Epithelial cell of esophagus (primary cell): ENCODE measurements at regions not wholly inside any gene's neighbourhood (a gene's known extent, or its start where the extent isn't known, plus 50 kb on each side); places are given as distances from the start of the nearest gene placed in this dataset.
"Not testable (repeated sequence)": the region's sequence is repeated elsewhere in the genome, so short reads cannot be mapped to it uniquely, and the experiment has no call there.

Experiments
- DNase-seq: peaks from one replicate; pipeline ENCODE4 v3.0.0; 2010; ENCODE audit warnings: low read depth
- H3K4me3 ChIP-seq: 2 replicates; pipeline ENCODE4 v1.5.1; 2011; ENCODE audit warnings: mild to moderate bottlenecking, low read length, control low read depth
- CTCF ChIP-seq: IDR thresholded peaks from 2 replicates; pipeline ENCODE4 v1.5.1; 2011; ENCODE audit warnings: low read depth, mild to moderate bottlenecking, low read length, control low read depth, inconsistent platforms; ENCODE audit not compliant: insufficient read depth; ENCODE audit errors: missing control alignments

- not testable (repeated sequence) for H3K4me3 ChIP-seq, DNase-seq
Observed at GRCh38 chr7:149991652-149992302, 118.0 kb downstream of the ATP6V0E2 start.

- not testable (repeated sequence) for DNase-seq, H3K4me3 ChIP-seq
Observed at GRCh38 chr7:149992366-149992765, 118.6 kb downstream of the ATP6V0E2 start.

GRCh38 chr7:149995369-149996026 lies 121.7 kb downstream of the ATP6V0E2 start:
- H3K4me3 ChIP-seq, DNase-seq: not testable (repeated sequence)

- not testable (repeated sequence) for H3K4me3 ChIP-seq, DNase-seq
Observed at GRCh38 chr7:150000780-150001599, 127.2 kb downstream of the ATP6V0E2 start.

GRCh38 chr7:150003304-150003810 lies 129.6 kb downstream of the ATP6V0E2 start:
- TF ChIP-seq CTCF = no peak
- no peak for DNase-seq
- H3K4me3 ChIP-seq = no peak overlapping the region

GRCh38 chr7:150003973-150004372 lies 130.2 kb downstream of the ATP6V0E2 start:
- DNase-seq = not testable (repeated sequence)

GRCh38 chr7:150004843-150005242 lies 131.1 kb downstream of the ATP6V0E2 start:
- not testable (repeated sequence) for DNase-seq, H3K4me3 ChIP-seq

More at GRCh38 chr7:150003973-150004372, 130.2 kb downstream of the ATP6V0E2 start:
- H3K4me3 ChIP-seq = not testable (repeated sequence)

- DNase-seq, H3K4me3 ChIP-seq: not testable (repeated sequence)
Observed at GRCh38 chr7:150009620-150010303, 136.0 kb downstream of the ATP6V0E2 start.

GRCh38 chr7:150016651-150017189 lies 143.0 kb downstream of the ATP6V0E2 start:
- H3K4me3 ChIP-seq, DNase-seq: not testable (repeated sequence)

- not testable (repeated sequence) for DNase-seq, H3K4me3 ChIP-seq
Observed at GRCh38 chr7:150020210-150020609, 146.4 kb downstream of the ATP6V0E2 start.

- H3K4me3 ChIP-seq, DNase-seq: not testable (repeated sequence)
Observed at GRCh38 chr7:150024550-150025490, 151.1 kb downstream of the ATP6V0E2 start.

- DNase-seq, H3K4me3 ChIP-seq: not testable (repeated sequence)
Observed at GRCh38 chr7:150025802-150026201, 152.0 kb downstream of the ATP6V0E2 start.

- DNase-seq, H3K4me3 ChIP-seq: not testable (repeated sequence)
Observed at GRCh38 chr7:150028344-150029012, 154.7 kb downstream of the ATP6V0E2 start.

GRCh38 chr7:150029013-150029389 lies 155.2 kb downstream of the ATP6V0E2 start:
- not testable (repeated sequence) for H3K4me3 ChIP-seq, DNase-seq

GRCh38 chr7:150031733-150032132 lies 158.0 kb downstream of the ATP6V0E2 start:
- H3K4me3 ChIP-seq, DNase-seq: not testable (repeated sequence)

- H3K4me3 ChIP-seq, DNase-seq: not testable (repeated sequence)
Observed at GRCh38 chr7:150033711-150034110, 159.9 kb downstream of the ATP6V0E2 start.
